HK-2 (cell line): ENCODE measurements at regions not wholly inside any gene's neighbourhood (a gene's known extent, or its start where the extent isn't known, plus 50 kb on each side); places are given as distances from the start of the nearest gene placed in this dataset.
"Not testable (repeated sequence)": the region's sequence is repeated elsewhere in the genome, so short reads cannot be mapped to it uniquely, and the experiment has no call there.

Experiments used
- DNase-seq: peaks from one replicate; pipeline ENCODE4 v3.0.0-alpha.2; 2018; ENCODE audit not compliant: unreplicated experiment

- no peak for DNase-seq
Observed at GRCh38 chr17:34740565-34741520, 161.5 kb downstream of the TMEM132E start.

DNA sequence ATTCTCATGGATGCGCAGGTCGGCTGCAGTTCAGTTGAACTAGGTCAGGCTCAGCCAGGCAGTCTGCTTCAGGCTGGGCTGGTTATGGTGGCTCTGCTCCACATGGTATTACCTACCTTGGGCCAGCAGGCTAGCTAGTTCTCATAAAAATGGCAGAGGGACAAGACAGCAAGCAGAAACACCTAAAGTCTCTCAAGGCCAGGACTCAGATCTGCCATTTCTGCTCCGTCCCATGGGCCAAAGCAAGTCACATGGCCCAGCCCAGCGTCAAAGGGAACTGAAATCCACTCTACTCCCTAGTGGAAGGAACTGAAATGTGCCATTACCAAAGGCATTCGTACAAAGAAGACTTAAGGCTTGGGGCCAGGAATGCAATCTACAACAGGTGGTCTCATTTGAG is 160.0 kb downstream of the TMEM132E start:
- no peak for DNase-seq

GRCh38 chr17:34737673-34738072 is 158.3 kb downstream of the TMEM132E start:
- not testable (repeated sequence) for DNase-seq

DNA sequence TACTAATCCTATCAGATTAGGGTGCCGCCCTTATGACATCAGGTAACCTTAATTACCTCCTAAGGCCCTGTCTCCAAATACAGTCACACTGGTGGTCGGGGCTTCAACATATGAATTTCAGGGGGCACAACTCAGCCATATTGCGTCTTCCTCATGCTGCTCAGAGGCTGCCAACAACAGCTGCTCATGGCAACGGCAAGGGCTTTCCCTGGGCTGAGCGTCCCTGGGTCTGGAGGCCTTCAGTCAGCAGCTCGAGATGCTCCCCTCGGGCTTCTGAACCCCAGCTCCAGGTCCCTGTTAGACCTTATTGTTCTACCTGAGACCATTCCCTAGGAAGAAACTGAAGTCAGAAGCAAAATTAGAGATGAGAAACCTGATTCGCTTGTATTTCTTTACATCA is 157.2 kb downstream of the TMEM132E start:
- no peak for DNase-seq

GRCh38 chr17:34733333-34733732 is 154.0 kb downstream of the TMEM132E start:
- no peak for DNase-seq

DNA sequence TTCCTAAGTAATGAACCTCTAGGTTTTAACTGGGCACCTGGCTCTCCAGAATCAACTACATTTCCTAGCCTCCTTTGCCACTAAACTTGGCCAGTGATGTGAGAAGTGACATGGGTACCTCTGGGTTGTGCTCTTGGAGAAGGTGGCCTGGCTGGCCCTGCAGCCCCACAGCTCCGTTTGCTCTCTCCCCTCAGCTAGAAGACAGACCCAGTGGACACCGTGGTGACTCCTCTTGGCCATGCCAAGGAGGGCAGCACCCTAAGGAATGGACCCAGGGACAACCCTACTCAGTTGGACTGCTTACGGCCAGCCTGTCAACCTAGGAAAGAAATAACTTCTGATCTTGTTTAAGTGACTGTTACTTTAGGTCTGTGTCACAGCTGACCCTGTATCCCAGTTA is 151.4 kb downstream of the TMEM132E start:
- DNase-seq, result no peak

- no peak for DNase-seq
Observed at GRCh38 chr17:34728771-34729310, 149.5 kb downstream of the TMEM132E start.

- DNase-seq, result no peak
Observed at GRCh38 chr17:34727601-34728000, 148.2 kb downstream of the TMEM132E start.

DNA sequence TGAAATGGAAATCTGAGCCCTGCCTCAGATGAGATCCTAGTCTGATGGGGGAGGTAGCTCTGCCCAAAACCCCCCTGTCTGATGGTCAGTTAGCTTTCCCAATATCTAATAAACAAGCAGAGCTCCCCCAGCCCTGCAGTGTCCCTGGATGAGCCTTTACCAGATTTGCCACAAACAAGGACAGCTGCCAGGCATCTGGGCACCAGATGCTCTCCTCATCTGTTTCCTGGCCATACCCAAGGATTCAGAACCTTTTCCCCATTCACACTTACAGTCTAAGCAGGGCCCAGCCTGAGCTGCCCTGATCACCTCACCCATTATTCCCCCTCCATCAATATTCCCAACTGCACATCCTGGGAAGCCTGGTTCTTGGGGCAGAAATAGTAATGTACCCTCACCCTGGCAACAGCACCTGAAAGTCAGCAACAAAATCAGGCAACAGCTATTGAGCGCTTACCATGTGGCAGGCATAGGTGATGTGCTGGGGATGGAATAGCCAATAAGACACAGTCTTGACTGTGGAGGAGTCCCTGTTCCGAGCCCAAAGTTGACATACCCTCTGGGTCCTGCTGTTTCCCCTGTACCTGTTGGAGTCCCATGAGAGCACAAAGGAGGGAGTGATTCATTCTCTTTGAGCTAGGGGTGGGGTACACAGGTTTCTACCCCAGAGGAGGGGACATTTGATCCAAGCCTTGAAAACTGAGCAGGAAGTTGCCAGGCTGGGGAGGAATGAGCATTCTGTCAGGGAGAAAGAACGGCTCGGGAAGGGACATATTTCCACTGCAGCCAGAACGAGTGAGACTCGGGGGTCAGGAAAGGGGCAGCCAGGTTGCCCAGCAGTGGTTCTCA is 147.4 kb downstream of the TMEM132E start:
- DNase-seq, result no peak

DNA sequence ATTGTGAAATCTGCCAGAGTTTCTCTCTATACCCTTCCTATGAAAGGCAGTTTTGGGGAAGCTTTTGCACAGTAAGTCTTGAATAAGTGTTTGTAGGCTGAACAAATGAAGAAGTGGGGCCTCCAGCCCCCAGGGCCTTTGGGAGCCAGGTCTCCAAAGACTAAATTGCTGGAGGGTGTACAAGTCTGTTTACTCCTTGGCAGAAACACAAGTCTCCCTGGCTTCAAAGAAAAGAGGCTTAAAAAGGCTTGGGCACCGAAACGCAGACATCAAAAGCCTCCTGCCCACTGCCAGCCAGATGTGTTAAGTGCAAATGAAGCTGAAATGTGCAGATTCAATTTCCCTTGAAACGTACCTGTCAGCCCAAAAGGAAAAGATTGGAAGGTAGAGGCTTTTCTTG is 146.3 kb downstream of the TMEM132E start:
- DNase-seq, result no peak

DNA sequence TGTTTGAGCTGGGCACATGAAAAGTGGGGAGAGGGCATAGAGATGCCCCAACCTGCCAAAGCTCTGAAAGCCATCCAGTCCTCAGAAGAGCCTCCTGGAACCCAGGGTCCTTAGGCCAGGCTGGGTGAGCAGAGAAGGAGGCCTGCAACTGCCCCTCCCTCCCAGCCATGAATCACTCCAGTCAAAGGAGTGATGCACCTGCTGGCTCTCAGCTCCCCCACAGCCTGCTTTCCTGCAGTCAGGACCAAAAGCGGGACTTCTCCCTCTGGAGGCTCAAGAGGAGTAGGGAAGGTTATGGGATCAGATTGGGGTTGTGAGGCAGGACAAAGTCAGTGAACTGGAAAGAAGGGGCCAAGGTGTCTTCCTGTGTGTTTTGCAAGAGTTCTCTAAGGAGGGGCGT is 145.6 kb downstream of the TMEM132E start:
- no peak for DNase-seq

GRCh38 chr17:34723875-34724274 is 144.5 kb downstream of the TMEM132E start:
- DNase-seq, result no peak

GRCh38 chr17:34721326-34721725 is 141.9 kb downstream of the TMEM132E start:
- DNase-seq, result no peak

DNA sequence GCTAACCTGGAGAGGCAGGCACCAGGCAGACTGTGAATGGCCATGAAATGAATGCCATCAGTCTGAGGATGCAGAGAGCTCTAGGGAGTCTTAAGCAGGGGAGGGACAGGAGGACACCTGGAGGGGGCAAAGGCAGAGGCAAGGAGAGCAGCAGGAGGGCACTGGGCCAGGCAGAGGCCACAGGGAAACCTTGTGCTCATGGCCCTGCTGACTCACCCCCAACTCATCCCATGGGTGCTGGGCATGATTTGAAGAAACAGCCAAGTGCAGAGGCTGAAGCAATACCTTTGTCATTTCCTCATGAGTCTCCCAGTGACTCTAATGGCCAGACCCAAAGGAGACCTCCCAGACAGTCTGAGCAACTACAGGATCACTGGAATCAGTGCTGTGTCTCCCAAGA is 141.4 kb downstream of the TMEM132E start:
- peak; percentile 18 for DNase-seq

GRCh38 chr17:34719569-34719968 is 140.2 kb downstream of the TMEM132E start:
- no peak for DNase-seq

DNA sequence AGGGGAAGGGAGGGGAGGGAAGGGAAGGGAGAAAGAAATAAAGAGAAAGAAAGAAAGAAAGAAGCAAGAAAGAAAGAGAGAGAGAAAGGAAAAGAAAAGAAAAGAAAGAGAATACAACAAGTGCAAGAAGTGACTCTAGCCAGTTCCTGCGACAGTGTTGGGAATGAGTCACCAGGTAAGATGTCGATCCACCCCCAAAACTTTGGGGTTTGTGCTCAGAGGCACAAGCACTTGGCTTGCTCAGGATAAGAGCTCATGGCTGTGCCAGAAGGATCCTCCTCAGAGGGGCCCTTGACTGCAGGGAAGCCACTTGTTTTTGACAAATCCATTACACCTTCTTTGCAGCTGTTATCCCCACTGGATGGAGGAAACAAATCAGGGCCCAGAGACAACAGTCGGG is 137.7 kb downstream of the TMEM132E start:
- DNase-seq, result no peak

- DNase-seq, result no peak
Observed at GRCh38 chr17:34716291-34716690, 136.9 kb downstream of the TMEM132E start.

DNA sequence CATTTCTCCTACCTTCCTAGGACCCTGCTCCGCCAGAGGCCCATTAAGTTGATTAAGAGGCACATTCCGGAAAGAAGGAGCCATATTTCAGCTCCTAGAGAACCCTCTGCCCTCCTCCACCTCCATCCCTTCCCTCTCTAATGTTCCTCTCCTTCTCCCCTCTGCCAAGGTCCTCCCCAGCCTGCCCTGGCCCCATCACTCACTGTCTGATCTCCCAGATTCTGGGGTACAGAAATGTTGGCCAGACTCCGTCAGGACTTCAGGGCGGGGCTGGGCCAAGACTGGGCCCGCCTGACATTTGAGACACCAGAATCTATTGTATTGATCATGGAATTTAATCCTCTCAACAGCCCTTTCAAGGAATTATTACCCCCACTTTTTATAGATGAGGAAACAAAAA is 136.1 kb downstream of the TMEM132E start:
- DNase-seq, result no peak

DNA sequence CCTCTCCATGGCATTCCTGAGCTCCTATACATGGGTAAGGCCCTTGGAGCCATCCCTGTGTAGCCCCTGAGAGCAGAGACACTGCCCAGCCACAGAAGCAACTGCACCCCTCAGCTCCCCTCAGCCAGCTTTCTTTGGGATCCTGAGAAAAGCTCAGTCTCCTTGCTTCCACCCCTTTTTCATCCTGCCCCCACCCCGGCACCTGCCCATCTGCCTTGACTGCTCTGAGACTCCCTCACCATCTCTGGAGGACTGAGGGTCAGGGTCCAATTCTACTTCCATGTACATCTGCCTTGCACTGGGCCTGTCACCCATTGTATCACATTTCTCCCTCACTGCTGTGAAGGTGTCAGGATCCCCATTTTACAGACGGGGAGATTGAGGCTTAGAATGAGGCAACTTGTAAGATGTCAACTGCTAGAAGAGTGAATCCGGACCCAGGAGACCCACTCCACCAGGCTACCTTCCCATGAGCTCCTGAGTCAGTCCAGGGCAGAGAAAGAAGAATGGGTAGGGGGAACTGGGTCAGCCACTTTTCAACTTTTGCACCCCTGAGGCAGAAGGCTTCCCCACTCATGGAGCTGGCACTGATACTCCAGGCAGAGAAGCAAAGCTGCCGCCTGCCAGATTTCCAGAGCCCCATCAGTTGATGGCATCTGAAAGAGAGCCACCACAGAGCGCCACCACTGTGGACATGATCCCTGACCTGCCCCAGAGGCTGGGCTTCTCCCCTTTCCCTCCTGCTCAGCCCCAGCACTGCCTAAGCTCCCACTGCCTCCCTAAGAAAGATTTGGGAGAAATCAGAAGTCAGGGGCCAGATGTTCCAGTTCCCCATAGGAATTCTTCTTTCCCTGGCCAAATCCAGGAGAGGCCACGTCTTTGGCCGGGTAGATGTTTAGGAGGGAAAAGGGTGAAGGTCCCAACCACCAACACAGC is 135.4 kb downstream of the TMEM132E start:
- no peak for DNase-seq

DNA sequence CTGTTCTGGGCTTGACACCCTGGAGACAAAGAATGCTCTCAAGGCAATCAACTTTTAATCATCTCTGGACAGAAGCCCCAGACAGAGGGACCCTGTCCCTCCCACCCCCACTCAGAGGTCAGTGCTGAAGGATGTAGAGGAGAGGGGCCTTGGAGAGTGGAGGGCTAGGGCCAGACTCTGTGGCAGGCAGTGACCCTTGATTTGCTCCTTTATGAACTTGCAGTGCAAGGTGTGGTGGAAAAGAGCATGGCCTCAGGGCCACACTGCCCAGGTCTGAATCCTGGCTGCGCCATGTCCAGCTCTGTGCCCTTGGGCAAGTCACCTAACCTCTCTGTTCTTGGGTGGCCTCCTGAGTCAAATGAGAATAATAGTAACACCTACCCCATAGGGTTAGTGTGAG is 134.3 kb downstream of the TMEM132E start:
- DNase-seq, result no peak

DNA sequence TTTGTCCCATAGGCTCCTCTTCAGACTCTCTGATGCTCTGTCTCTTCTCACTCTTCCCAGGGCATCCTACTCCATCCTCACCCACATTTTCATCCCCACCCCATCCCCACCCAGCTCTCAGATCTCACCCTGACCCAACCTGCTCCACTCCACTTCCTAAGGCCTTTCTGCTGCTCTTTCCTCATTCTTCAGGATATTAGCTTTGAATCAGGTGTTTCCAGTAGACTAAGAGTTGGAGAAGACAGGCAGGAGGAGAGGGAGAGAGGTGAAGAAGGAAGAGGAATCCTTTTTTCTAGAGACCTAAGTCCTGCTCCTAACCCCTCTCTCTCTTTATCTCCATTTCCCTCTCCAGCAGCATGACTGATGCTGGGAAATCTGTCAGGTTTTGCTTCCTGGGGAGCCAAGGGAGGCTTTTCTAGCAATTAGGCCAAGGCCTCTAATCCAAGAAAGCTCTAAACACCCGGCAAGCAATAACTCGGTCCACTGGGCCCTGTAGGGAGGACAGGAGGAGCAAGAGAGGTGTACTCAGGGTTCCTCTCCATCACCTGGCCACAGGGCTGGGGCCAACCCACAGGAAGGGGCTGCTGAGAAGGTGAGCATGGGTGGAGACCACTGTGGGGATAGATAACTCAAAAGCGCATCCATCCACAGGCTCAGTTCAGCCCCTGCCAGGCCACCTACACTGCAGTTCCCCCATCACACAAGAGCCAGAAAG is 133.3 kb downstream of the TMEM132E start:
- no peak for DNase-seq
